ENCODE measurements at regions not wholly inside any gene's neighbourhood (a gene's known extent, or its start where the extent isn't known, plus 50 kb on each side); places are given as distances from the start of the nearest gene placed in this dataset.
A peak's percentile ranks its signal among the peaks of the same experiment; 100 is the strongest.

DNA sequence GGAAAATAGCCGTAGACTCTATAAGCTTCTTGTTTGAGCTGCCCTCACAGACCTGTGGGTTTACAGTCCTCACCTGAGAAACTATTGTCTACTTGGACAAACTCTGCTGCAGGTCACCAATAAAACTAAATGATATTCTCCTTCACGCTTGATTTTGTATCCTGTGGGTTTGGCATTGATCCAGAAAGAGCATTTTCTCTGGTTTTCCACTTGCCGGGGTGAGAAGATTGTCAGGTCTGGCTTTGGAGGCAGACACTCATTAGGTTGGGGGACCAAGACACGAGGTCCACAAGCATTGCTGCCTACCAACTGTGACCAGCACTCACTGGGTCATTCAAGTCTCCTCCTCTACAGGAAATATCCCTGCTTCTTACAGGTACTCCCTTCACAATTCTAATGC lies 68.5 kb downstream of the CDC14C start:
- no peak overlapping the region for H3K9ac ChIP-seq
- H2AFZ ChIP-seq (ENCODE audit: low read depth) = no peak overlapping the region
- H3K79me2 ChIP-seq (ENCODE audit: insufficient read depth, low read depth) = no peaks in the 10 kb centered on the region
- no peaks in the 10 kb centered on the region for H3K27me3 ChIP-seq (ENCODE audit: insufficient read depth, low read depth)
- H3K27ac ChIP-seq = no peak overlapping the region
- no peaks in the 10 kb centered on the region for H3K36me3 ChIP-seq (ENCODE audit: insufficient read depth)
- H4K20me1 ChIP-seq (ENCODE audit: insufficient read depth) = no peaks in the 10 kb centered on the region
- no peak overlapping the region for H3K4me3 ChIP-seq (IDR thresholded peaks at IDR 0.05; ENCODE audit: insufficient read depth, low read depth, low read length)
- TF ChIP-seq, protein P1, sequence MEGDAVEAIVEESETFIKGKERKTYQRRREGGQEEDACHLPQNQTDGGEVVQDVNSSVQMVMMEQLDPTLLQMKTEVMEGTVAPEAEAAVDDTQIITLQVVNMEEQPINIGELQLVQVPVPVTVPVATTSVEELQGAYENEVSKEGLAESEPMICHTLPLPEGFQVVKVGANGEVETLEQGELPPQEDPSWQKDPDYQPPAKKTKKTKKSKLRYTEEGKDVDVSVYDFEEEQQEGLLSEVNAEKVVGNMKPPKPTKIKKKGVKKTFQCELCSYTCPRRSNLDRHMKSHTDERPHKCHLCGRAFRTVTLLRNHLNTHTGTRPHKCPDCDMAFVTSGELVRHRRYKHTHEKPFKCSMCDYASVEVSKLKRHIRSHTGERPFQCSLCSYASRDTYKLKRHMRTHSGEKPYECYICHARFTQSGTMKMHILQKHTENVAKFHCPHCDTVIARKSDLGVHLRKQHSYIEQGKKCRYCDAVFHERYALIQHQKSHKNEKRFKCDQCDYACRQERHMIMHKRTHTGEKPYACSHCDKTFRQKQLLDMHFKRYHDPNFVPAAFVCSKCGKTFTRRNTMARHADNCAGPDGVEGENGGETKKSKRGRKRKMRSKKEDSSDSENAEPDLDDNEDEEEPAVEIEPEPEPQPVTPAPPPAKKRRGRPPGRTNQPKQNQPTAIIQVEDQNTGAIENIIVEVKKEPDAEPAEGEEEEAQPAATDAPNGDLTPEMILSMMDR (conservative IDR thresholded peaks at IDR 0.05; ENCODE audit: low read depth, low read length) = no peak
- no peaks in the 10 kb centered on the region for H3K4me1 ChIP-seq (ENCODE audit: low read depth, poor library complexity, severe bottlenecking)
- H3K4me2 ChIP-seq = no peak overlapping the region

DNA sequence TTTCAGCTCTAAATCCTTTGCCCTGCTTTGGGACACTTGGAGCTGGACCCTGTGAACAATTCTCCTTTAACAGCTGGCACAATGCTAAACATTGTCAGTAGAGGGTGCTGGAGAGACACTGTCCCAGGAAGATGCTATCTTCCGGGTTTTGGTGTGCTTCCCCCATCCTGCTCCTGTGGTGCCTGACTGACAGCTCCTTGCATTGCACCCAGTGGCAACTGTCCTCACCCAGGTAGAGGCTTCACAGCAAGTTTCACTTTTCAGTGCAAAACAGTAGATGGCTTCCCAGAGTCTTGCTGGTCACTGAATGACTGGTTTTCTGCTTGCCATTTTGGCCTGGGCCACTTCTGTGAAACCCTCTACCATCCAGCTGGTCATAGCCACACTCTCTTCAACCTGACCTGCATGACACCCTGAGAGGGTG lies 77.3 kb downstream of the CDC14C start:
- Histone ChIP-seq H3K27ac (no peak overlapping the region), H3K4me3 (IDR thresholded peaks at IDR 0.05; ENCODE audit: insufficient read depth, low read depth, low read length) (no peak overlapping the region), H3K27me3 (ENCODE audit: insufficient read depth, low read depth) (no peaks in the 10 kb centered on the region), H3K4me1 (ENCODE audit: low read depth, poor library complexity, severe bottlenecking) (peaks cover 4% of the 10 kb centered on the region), H3K36me3 (ENCODE audit: insufficient read depth) (no peaks in the 10 kb centered on the region), H3K4me2 (no peak overlapping the region), H3K9ac (no peak overlapping the region), H4K20me1 (ENCODE audit: insufficient read depth) (no peaks in the 10 kb centered on the region), H3K79me2 (ENCODE audit: insufficient read depth, low read depth) (no peaks in the 10 kb centered on the region), H2AFZ (ENCODE audit: low read depth) (peak overlapping the region; percentile 61)
- TF ChIP-seq, protein P1 (conservative IDR thresholded peaks at IDR 0.05; ENCODE audit: low read depth, low read length) = peak; percentile 75

DNA sequence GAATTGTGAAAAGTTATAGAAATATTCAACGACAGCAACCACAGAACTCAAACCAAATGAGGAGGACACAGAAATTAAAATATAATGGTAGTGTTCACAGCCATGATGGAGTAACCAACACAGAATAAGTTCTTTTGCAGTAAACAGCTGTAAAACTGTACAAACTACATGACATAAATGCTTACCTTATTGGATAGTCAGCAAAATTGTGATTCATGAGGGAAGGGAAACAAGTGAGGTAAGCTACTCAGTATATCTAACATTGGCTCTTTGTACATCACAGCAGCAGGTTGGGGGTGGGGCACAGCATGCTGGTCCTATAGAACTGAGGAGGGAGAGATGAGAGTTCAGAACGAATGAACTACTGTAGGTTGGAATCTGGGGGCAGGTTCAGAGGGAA lies 86.4 kb downstream of the CDC14C start:
- TF ChIP-seq, protein P1 (conservative IDR thresholded peaks at IDR 0.05; ENCODE audit: low read depth, low read length) = no peak
- no peaks in the 10 kb centered on the region for H3K4me1 ChIP-seq (ENCODE audit: low read depth, poor library complexity, severe bottlenecking)
- no peak overlapping the region for H3K4me2 ChIP-seq

DNA sequence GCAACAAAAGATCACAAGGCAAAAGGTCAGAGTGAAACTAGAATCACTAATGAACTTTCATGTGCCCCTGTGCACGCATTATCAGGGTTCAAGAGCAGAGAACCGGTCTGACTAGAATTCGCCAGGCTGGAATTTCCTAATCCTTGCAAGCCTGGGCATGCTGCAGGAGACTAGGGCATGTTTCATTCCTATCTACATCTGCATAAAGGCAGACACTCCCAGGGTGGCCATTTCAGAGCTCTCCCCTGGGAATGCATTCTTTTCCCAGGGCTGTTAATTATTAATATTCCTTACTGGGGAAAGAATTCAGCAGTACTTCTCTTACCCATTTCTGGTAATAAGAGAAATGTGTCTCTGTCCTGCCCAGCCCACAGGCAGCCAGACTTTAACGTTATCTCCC lies 90.5 kb downstream of the CDC14C start:
- Histone ChIP-seq H3K4me2 (no peak overlapping the region), H3K79me2 (ENCODE audit: insufficient read depth, low read depth) (no peaks in the 10 kb centered on the region), H3K4me3 (IDR thresholded peaks at IDR 0.05; ENCODE audit: insufficient read depth, low read depth, low read length) (no peak overlapping the region), H3K27ac (no peak overlapping the region), H3K9ac (no peak overlapping the region), H4K20me1 (ENCODE audit: insufficient read depth) (no peaks in the 10 kb centered on the region), H3K4me1 (ENCODE audit: low read depth, poor library complexity, severe bottlenecking) (no peaks in the 10 kb centered on the region), H3K36me3 (ENCODE audit: insufficient read depth) (no peaks in the 10 kb centered on the region), H2AFZ (ENCODE audit: low read depth) (no peak overlapping the region), H3K27me3 (ENCODE audit: insufficient read depth, low read depth) (no peaks in the 10 kb centered on the region)
- TF ChIP-seq, protein P1 (conservative IDR thresholded peaks at IDR 0.05; ENCODE audit: low read depth, low read length) = no peak

More for the DNA sequence above, 86.4 kb downstream of the CDC14C start:
- H3K9ac ChIP-seq = no peak overlapping the region
- no peak overlapping the region for H2AFZ ChIP-seq (ENCODE audit: low read depth)
- H3K27ac ChIP-seq = no peak overlapping the region
- no peaks in the 10 kb centered on the region for H3K36me3 ChIP-seq (ENCODE audit: insufficient read depth)
- H3K79me2 ChIP-seq (ENCODE audit: insufficient read depth, low read depth) = no peaks in the 10 kb centered on the region
- H3K4me3 ChIP-seq (IDR thresholded peaks at IDR 0.05; ENCODE audit: insufficient read depth, low read depth, low read length) = no peak overlapping the region
- H4K20me1 ChIP-seq (ENCODE audit: insufficient read depth) = no peaks in the 10 kb centered on the region
- no peaks in the 10 kb centered on the region for H3K27me3 ChIP-seq (ENCODE audit: insufficient read depth, low read depth)

All from KMS-11 (cell line).